ENCODE measurements at regions not wholly inside any gene's neighbourhood (a gene's known extent, or its start where the extent isn't known, plus 50 kb on each side); places are given as distances from the start of the nearest gene placed in this dataset.

DNA sequence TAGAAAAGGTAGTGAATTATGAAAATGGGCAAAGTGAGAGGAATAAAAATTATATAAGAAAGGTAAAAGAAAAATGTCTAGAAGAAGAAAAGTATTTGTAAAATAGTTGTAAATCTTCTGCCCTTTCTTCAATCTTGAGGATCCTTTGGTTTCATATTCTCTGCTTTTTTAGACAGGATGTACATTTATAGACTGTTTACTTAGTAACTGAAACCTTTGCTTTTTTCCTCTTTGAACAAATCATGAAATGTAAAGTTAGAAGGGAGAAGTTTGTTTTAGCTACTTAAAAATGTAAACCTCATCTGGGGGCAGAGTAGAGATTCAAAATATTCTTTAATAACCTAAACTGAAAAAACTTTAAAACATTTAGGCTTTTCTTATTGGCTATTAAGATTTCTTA, 150.4 kb upstream of the ITGA4 start:
- no peak for DNase-seq

DNA sequence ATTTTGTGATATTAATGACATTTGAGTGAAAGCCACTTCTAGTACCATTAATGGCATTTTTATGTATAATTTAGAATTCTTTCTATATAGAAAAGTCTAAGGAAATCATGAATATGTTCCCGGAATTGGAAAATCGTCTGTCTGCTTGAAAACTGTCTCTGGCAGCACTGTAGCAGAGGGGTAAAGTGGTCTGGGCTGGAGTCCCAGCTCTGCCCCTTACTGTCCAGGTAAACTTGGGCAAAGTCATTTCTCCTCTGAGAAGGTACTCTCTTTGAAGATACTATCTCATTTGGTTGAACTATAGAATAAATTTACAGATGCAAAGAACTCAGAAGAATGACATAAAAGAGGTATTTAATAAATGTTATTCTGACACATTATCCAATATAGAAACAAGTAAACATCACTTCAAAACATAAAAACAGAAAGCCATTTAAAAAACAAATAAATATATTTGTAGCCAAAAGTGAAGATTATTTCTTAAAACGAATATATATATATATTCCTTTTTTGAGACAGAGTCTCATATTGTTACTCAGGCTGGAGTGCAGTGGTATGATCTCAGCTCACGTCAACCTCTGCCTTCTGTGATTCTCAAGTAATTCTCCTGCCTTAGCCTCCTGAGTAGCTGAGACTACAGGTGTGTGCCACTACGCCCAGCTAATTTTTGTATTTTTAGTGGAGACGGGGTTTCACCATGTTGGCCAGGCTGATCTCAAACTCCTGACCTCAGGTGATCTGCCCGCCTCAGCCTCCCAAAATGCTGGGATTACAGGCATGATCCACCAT, 149.8 kb upstream of the ITGA4 start:
- no peak for DNase-seq

- DNase-seq, result no peak
Measured at GRCh38 chr2:181308766-181309515, 148.2 kb upstream of the ITGA4 start.

GRCh38 chr2:181309586-181309985, 147.6 kb upstream of the ITGA4 start:
- no peak for DNase-seq

DNA sequence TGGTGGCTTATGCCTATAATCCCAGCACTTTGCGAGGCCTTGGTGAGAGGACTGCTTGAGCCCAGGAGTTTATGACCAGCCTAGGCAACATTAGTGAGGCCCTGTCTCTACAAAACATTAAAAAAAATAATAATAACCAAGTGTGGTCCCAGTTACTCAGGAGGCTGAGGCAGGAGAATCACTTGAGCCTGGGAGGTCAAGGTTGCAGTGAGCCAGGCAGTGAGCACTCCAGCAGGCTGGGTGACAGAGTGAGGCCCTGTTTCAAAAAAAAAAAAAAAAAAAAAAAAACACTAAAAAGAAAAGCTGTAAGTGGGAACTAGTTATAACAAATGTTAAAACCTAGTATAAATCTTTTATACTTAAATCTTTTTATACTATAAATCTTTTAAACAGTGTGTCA, 146.2 kb upstream of the ITGA4 start:
- DNase-seq, result no peak

GRCh38 chr2:181311837-181312236, 145.3 kb upstream of the ITGA4 start:
- DNase-seq, result no peak

GRCh38 chr2:181312515-181312927, 144.7 kb upstream of the ITGA4 start:
- no peak for DNase-seq

GRCh38 chr2:181313845-181314244, 143.3 kb upstream of the ITGA4 start:
- DNase-seq, result no peak

- no peak for DNase-seq
Measured at GRCh38 chr2:181314551-181314950, 142.6 kb upstream of the ITGA4 start.

DNA sequence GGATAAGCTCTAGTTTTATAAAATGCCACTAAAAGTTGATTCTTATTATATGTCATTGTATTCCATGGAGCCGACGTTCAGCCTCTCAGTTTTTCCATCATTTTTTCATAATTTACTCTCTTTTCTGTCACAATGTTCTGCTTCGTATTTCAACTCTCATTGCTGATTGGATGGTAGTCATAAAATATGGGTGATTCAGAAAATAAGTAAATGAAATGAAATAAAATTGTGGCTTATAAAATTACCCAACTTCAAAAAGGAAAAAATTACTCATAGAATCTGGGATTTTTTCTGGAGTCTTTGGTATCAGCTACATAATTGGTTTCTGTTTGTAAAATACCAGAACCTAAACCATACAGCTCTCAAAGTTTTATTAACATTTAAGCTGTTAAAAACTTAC, 139.7 kb upstream of the ITGA4 start:
- no peak for DNase-seq

DNA sequence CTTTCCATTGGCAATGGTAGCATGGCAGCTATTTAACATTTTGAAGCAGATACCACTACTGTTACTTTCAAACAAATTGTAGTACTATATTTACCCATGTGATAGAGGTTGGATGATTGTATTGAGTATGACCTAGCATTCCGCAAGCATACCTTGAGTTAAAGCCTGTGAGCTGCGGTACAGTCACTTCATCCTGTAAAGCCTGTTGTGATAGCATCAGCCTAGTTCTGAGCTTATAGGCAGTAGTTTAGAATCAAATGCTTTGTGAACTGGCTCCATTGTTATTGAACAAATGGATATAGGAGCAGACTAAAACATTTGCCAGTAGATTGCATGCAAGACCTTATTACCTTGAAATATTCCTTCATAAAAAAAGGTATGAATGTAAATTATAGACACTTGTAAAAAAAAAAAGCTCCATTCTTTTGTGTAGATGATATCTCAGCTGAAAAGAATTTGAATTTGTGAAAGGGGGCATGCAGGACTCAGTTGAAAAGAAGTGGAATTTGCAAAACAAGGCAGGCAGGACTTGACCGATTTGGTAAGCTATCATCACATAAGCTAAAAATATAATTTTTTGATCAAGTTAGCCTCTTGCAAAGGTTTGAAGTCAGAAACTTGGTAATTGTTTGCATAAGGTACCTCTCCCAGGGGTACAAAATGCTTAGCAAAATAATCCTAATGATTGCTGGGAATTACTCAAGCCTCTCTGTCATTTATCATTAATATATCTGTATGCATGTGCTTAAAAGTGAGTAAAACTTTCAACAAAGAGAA, 138.5 kb upstream of the ITGA4 start:
- no peak for DNase-seq

GRCh38 chr2:181319286-181319685, 137.9 kb upstream of the ITGA4 start:
- no peak for DNase-seq

- DNase-seq, result no peak
Measured at GRCh38 chr2:181320638-181321037, 136.5 kb upstream of the ITGA4 start.

DNA sequence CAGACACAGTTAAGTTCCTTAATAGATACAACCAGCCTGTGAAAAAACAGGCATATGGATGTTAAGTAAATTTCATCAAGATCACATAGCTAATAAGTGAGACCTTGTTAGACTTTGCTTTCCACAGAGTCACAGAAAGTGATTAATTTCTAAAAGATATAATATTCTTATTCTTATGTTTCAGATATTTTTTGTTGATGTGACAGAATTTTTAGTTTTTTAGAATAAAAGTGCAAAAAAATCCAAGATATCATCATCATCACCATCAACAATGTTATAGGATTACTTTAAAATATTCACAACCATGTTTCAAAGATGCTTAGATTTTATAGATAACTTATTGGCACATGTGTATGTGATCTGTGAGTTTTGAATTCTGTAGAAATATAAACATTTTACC, 132.3 kb upstream of the ITGA4 start:
- DNase-seq, result no peak

- no peak for DNase-seq
Measured at GRCh38 chr2:181326661-181327060, 130.5 kb upstream of the ITGA4 start.

DNA sequence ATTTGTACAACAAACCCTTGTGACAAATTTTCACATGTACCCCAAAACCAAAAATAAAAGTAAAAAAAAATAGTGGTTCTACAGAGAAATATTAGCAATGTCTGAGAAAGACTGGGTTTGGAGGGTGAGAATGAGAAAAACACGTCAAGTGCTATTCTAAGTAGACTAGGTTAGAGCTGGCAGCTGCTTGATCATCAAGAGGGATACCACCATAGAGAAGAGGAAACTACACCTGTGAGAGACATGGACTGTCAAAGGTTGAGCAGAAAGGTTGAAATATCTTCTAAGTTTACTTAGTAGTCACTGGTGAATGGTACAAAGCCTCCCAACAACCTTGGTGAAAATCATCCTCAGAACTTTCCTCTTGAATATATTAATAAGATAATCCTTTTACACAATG, 126.9 kb upstream of the ITGA4 start:
- DNase-seq, result no peak

DNA sequence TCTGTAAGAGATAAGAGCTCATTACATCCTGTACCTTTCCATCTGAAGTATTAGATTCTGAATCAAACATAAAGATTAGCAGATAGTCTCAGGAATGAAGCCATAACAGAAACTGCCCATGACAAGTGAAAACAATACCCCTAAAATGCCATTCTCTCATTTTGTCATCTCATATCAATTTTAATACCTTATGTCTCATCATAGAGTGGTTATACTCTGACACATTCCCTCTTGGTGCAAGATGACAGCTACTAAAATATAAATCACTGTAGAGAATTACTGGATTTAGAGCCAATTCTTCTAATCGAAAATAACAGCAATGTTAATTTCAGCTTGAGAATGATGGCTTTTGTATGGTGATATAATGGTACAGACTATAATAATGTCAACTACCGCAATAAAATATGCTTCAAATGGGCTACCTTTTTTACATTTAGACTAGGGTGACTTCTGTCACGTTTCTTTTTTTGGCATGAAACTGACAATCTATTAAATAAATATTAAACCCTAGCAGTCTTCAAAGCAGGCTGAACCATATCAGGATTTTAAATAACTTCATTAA, 125.1 kb upstream of the ITGA4 start:
- no peak for DNase-seq

DNA sequence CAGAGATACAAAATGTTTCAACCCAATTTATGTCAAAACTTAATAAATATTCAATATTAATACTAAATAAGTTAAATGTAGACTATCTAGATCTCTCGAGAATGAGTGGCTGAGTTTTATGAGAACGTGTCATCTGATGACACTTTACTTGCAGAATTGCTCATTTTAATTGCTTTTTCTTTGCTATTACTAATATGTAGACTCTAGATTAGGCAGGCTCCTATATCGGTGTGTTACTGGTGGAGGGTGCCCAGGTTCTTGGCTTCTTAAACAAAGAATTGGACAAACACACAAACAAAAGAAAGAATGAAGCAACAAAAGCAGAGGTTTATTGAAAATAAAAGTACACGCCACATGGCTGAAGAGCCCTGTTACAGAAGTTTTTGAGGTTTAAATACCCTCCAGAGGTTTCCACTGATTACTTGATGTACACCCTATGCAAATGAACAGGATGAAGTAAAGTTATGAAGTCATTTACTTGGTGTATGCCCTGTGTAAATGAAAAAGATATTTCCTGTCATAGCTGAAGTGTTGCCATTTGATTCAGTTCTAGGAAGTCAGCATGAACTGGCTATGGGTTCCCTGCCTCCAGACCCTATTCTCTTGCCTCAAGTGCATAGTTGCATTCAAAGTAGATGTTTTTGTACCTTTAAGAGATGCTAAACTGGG, 122.9 kb upstream of the ITGA4 start:
- no peak for DNase-seq

GRCh38 chr2:181340891-181341290, 116.3 kb upstream of the ITGA4 start:
- DNase-seq, result no peak

DNA sequence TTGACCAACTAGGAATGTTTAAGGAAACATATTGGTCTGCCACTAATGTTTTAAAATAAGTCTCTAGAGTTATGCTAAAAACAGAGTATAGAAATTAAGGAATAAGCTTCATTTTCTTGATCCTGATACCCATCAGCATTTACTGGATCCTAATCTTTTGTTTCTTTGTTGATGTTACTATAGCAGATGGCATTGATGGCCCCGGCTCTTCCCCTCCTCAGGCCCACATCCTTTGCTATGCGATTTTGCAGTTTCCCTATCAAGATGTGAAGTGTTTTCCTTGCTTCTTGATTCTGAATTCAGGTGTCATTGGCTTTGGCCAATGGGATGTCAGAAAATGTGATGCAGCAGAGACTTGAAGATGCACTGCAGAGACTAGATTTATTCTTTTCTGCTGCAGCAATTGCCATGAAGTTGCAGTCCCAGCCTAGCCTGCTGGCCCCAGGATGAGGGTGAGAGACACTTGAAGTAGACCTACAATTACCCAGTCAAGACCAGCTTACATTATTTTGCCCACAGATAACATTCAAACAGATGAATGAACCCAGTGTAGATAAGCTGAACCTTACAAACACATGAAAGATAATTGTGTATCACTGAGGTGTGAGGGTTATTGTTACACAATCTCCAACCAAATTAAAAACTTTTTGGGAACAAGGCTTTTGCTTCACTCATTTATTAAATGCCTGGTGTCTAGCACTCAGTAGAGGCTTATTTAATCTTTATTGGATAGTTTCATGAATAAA, 115.2 kb upstream of the ITGA4 start:
- DNase-seq, result no peak
